A549 (cell line): ENCODE measurements at regions not wholly inside any gene's neighbourhood (a gene's known extent, or its start where the extent isn't known, plus 50 kb on each side); places are given as distances from the start of the nearest gene placed in this dataset.

Experiments used
- EP300 ChIP-seq, 2 experiments: fragments of >200 bp; sonication (Bioruptor Twin); formaldehyde crosslinking; IDR thresholded peaks; 2 replicates in 1 of 2; 3 replicates in 1 of 2; pipeline ENCODE4 v1.6.1; 2016 to 2017
- ESRRA ChIP-seq: fragments of 150-350 bp; IDR thresholded peaks from 2 replicates; pipeline ENCODE4 v1.6.1; 2014; ENCODE audit warnings: mild to moderate bottlenecking, low read length, borderline replicate concordance
- FOSL2 ChIP-seq, 2 experiments: fragments of 450-650 bp in 1 of 2; fragments of >200 bp in 1 of 2; sonication (Bioruptor Twin) in 1 of 2; formaldehyde crosslinking; IDR thresholded peaks; 2 replicates each; pipeline versions ENCODE4 v1.5.0 to v1.6.1; 2016 to 2020; ENCODE audit warnings: mild to moderate bottlenecking in 1 of 2, moderate library complexity in 1 of 2
- JUN ChIP-seq, 2 experiments: fragments of >200 bp; sonication (Bioruptor Twin); formaldehyde crosslinking; IDR thresholded peaks; 2 replicates in 1 of 2; 3 replicates in 1 of 2; pipeline ENCODE4 v1.6.1; 2016 to 2017
- KDM5A ChIP-seq: fragments of 200-600 bp; sonication (generic); IDR thresholded peaks from 2 replicates; pipeline ENCODE4 v1.6.1; 2016; ENCODE audit warnings: antibody characterized with exemption, mild to moderate bottlenecking
- MYC ChIP-seq: IDR thresholded peaks from 2 replicates; pipeline ENCODE4 v1.6.1; 2012; ENCODE audit warnings: mild to moderate bottlenecking, inconsistent platforms, low read length, improper control_type of control experiment, borderline replicate concordance
- NFE2L2 ChIP-seq: fragments of 150-350 bp; conservative IDR thresholded peaks from 2 replicates; pipeline ENCODE4 v1.6.1; 2014; ENCODE audit warnings: low read length
- PHF8 ChIP-seq: fragments of 200-600 bp; sonication (generic); IDR thresholded peaks from 2 replicates; pipeline ENCODE4 v1.6.1; 2016; ENCODE audit warnings: low read depth, mild to moderate bottlenecking, antibody characterized with exemption, moderate library complexity, borderline replicate concordance
- RAD21 ChIP-seq, 2 experiments: fragments of >200 bp in 1 of 2; sonication (Bioruptor Twin) in 1 of 2; formaldehyde crosslinking in 1 of 2; IDR thresholded peaks in 1 of 2; conservative IDR thresholded peaks in 1 of 2; 2 replicates in 1 of 2; 3 replicates in 1 of 2; pipeline ENCODE4 v1.6.1; 2012 to 2018; ENCODE audit warnings: inconsistent platforms in 1 of 2
- RFX5 ChIP-seq: fragments of 450-650 bp; IDR thresholded peaks from 2 replicates; pipeline ENCODE4 v1.7.1; 2014; ENCODE audit warnings: antibody characterized with exemption, mild to moderate bottlenecking, moderate library complexity
- RNF2 ChIP-seq: fragments of 200-600 bp; sonication (generic); IDR thresholded peaks from 2 replicates; pipeline ENCODE4 v1.6.1; 2016; ENCODE audit warnings: low read depth, mild to moderate bottlenecking, antibody characterized with exemption, moderate library complexity, borderline replicate concordance
- ZC3H11A ChIP-seq: fragments of 450-650 bp; IDR thresholded peaks from 2 replicates; pipeline ENCODE4 v1.6.1; 2014; ENCODE audit warnings: antibody characterized with exemption, mild to moderate bottlenecking
- TF ChIP-seq, protein P1 (sequence below): fragments of >200 bp; sonication (Bioruptor Twin); formaldehyde crosslinking; IDR thresholded peaks from 3 replicates; pipeline ENCODE4 v1.5.1; 2016
- TF ChIP-seq, protein P2 (sequence below): IDR thresholded peaks from 2 replicates; pipeline ENCODE4 v1.6.1; 2012

DNA sequence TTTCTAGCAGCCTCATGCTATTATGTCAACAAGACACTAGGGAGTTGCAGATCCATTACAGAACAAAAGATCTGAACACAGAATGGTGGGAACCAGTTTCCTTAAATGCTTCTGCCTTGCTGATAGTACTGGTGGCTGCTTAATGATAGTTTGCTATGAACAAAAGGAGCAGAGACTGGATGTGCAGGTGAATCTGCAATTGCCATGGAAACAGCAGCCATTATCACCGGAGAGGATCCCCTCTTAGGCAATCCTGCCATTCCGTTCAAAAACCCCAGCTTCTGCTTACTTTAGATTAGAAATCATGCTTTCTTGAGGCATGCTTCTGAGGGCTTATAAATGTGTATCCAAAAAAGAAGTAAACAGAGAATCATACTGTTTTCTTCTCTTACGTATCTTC is 80.0 kb upstream of the PRKAR2B start:
- TF ChIP-seq PHF8 (no peak), RFX5 (no peak), RNF2 (no peak), ESRRA (no peak), FOSL2 (IDR thresholded peaks at IDR 0.05) (no peak), FOSL2 (CRISPR knock-in tag; IDR thresholded peaks at IDR 0.05) (no peak), ZC3H11A (no peak), RAD21 (conservative IDR thresholded peaks at IDR 0.05 in 1 of 2, IDR thresholded peaks at IDR 0.05 in 1 of 2) (no peak), JUN (IDR thresholded peaks at IDR 0.05) (no peak), KDM5A (no peak), NFE2L2 (no peak), EP300 (IDR thresholded peaks at IDR 0.05) (no peak), MYC (no peak)
- TF ChIP-seq, protein P1, sequence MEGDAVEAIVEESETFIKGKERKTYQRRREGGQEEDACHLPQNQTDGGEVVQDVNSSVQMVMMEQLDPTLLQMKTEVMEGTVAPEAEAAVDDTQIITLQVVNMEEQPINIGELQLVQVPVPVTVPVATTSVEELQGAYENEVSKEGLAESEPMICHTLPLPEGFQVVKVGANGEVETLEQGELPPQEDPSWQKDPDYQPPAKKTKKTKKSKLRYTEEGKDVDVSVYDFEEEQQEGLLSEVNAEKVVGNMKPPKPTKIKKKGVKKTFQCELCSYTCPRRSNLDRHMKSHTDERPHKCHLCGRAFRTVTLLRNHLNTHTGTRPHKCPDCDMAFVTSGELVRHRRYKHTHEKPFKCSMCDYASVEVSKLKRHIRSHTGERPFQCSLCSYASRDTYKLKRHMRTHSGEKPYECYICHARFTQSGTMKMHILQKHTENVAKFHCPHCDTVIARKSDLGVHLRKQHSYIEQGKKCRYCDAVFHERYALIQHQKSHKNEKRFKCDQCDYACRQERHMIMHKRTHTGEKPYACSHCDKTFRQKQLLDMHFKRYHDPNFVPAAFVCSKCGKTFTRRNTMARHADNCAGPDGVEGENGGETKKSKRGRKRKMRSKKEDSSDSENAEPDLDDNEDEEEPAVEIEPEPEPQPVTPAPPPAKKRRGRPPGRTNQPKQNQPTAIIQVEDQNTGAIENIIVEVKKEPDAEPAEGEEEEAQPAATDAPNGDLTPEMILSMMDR, result no peak
- TF ChIP-seq, protein P2, sequence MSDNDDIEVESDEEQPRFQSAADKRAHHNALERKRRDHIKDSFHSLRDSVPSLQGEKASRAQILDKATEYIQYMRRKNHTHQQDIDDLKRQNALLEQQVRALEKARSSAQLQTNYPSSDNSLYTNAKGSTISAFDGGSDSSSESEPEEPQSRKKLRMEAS, result no peak
